ENCODE measurements at regions not wholly inside any gene's neighbourhood (a gene's known extent, or its start where the extent isn't known, plus 50 kb on each side); places are given as distances from the start of the nearest gene placed in this dataset.

GRCh38 chr16:85259115-85259831 lies 147.0 kb upstream of the CIBAR2 start:
- Histone ChIP-seq H3K27me3 (ENCODE audit: insufficient read depth, low read depth) (peaks cover 99% of the 10 kb centered on the region), H3K4me1 (ENCODE audit: low read depth, poor library complexity, severe bottlenecking) (no peaks in the 10 kb centered on the region), H3K4me3 (IDR thresholded peaks at IDR 0.05; ENCODE audit: insufficient read depth, low read depth, low read length) (no peak overlapping the region), H3K9ac (no peak overlapping the region), H3K4me2 (no peak overlapping the region), H4K20me1 (ENCODE audit: insufficient read depth) (no peaks in the 10 kb centered on the region), H3K27ac (no peak overlapping the region), H3K79me2 (ENCODE audit: insufficient read depth, low read depth) (no peaks in the 10 kb centered on the region), H2AFZ (ENCODE audit: low read depth) (no peak overlapping the region), H3K36me3 (ENCODE audit: insufficient read depth) (no peaks in the 10 kb centered on the region)
- TF ChIP-seq CTCF (conservative IDR thresholded peaks at IDR 0.05; ENCODE audit: low read depth, low read length): no peak

GRCh38 chr16:85259832-85260167 lies 147.5 kb upstream of the CIBAR2 start:
- TF ChIP-seq CTCF (conservative IDR thresholded peaks at IDR 0.05; ENCODE audit: low read depth, low read length): no peak
- H3K4me2 ChIP-seq: no peak overlapping the region
- H3K9ac ChIP-seq: no peak overlapping the region
- H3K27ac ChIP-seq: no peak overlapping the region
- no peak overlapping the region for H2AFZ ChIP-seq (ENCODE audit: low read depth)
- peaks cover 99% of the 10 kb centered on the region for H3K27me3 ChIP-seq (ENCODE audit: insufficient read depth, low read depth)
- no peaks in the 10 kb centered on the region for H3K79me2 ChIP-seq (ENCODE audit: insufficient read depth, low read depth)
- no peaks in the 10 kb centered on the region for H4K20me1 ChIP-seq (ENCODE audit: insufficient read depth)
- H3K4me3 ChIP-seq (IDR thresholded peaks at IDR 0.05; ENCODE audit: insufficient read depth, low read depth, low read length): no peak overlapping the region
- no peaks in the 10 kb centered on the region for H3K36me3 ChIP-seq (ENCODE audit: insufficient read depth)
- H3K4me1 ChIP-seq (ENCODE audit: low read depth, poor library complexity, severe bottlenecking): no peaks in the 10 kb centered on the region

GRCh38 chr16:85261204-85261603 lies 148.9 kb upstream of the CIBAR2 start:
- no peak overlapping the region for H3K9ac ChIP-seq
- no peaks in the 10 kb centered on the region for H3K36me3 ChIP-seq (ENCODE audit: insufficient read depth)
- no peaks in the 10 kb centered on the region for H3K79me2 ChIP-seq (ENCODE audit: insufficient read depth, low read depth)
- peaks cover 99% of the 10 kb centered on the region for H3K27me3 ChIP-seq (ENCODE audit: insufficient read depth, low read depth)
- TF ChIP-seq CTCF (conservative IDR thresholded peaks at IDR 0.05; ENCODE audit: low read depth, low read length): no peak
- H3K27ac ChIP-seq: no peak overlapping the region
- H2AFZ ChIP-seq (ENCODE audit: low read depth): no peak overlapping the region
- no peaks in the 10 kb centered on the region for H4K20me1 ChIP-seq (ENCODE audit: insufficient read depth)
- H3K4me3 ChIP-seq (IDR thresholded peaks at IDR 0.05; ENCODE audit: insufficient read depth, low read depth, low read length): no peak overlapping the region
- H3K4me1 ChIP-seq (ENCODE audit: low read depth, poor library complexity, severe bottlenecking): no peaks in the 10 kb centered on the region
- no peak overlapping the region for H3K4me2 ChIP-seq

- H3K9ac ChIP-seq: no peak overlapping the region
- no peak overlapping the region for H3K4me2 ChIP-seq
- H3K4me3 ChIP-seq (IDR thresholded peaks at IDR 0.05; ENCODE audit: insufficient read depth, low read depth, low read length): no peak overlapping the region
- H3K36me3 ChIP-seq (ENCODE audit: insufficient read depth): no peaks in the 10 kb centered on the region
- no peak overlapping the region for H2AFZ ChIP-seq (ENCODE audit: low read depth)
- H3K79me2 ChIP-seq (ENCODE audit: insufficient read depth, low read depth): no peaks in the 10 kb centered on the region
- H3K4me1 ChIP-seq (ENCODE audit: low read depth, poor library complexity, severe bottlenecking): no peaks in the 10 kb centered on the region
- no peak for TF ChIP-seq CTCF (conservative IDR thresholded peaks at IDR 0.05; ENCODE audit: low read depth, low read length)
- no peaks in the 10 kb centered on the region for H4K20me1 ChIP-seq (ENCODE audit: insufficient read depth)
- peaks cover 95% of the 10 kb centered on the region for H3K27me3 ChIP-seq (ENCODE audit: insufficient read depth, low read depth)
- H3K27ac ChIP-seq: no peak overlapping the region
Measured at GRCh38 chr16:85261657-85262557, 149.6 kb upstream of the CIBAR2 start.

Data from KMS-11 (cell line).